GM12878 (cell line): ENCODE measurements at regions not wholly inside any gene's neighbourhood (a gene's known extent, or its start where the extent isn't known, plus 50 kb on each side); places are given as distances from the start of the nearest gene placed in this dataset.

Source experiments
- ATAC-seq: fragments of 200-7000 bp; cut with Tn5 transposase; 3 replicates; pipeline ENCODE4 v1.9.1; 2020; ENCODE audit warnings: mild to moderate bottlenecking, moderate library complexity
- BruUV-seq: library from RNA; stranded (reverse); fragments of 400-500 nt; replicated peaks from 2 replicates; lab custom pipeline; 2021; lab: Mats Ljungman, UMichigan
- CTCF ChIA-PET: fragments of 300-600 bp; sonication (Branson Sonifier 250); formaldehyde crosslinking; extraction: SDS; loops from one replicate; lab custom pipeline; 2021; ENCODE audit warnings: inconsistent platforms; lab: Yijun Ruan, JAX
- POLR2A ChIA-PET: fragments of 350-600 bp; formaldehyde crosslinking; extraction: SDS; loops from one replicate; lab custom pipeline; 2021; ENCODE audit warnings: inconsistent platforms; lab: Charles Lee
- RAD21 ChIA-PET: fragments of 300-600 bp; sonication (Branson Sonifier 250); formaldehyde crosslinking; loops from one replicate; lab custom pipeline; 2023; ENCODE audit warnings: antibody characterized with exemption; ENCODE audit not compliant: unreplicated experiment; lab: Charles Lee
- SMC1A ChIA-PET: fragments of 300-600 bp; sonication (Branson Sonifier 250); formaldehyde crosslinking; loops from one replicate; lab custom pipeline; 2023; ENCODE audit not compliant: unreplicated experiment, uncharacterized antibody; lab: Charles Lee
- DNase-seq: peaks from one replicate; pipeline ENCODE4 v3.0.0-alpha.2; 2011; ENCODE audit warnings: low read depth, low spot score
- FAIRE-seq: peaks from 3 replicates; lab custom pipeline; 2011; peaks lifted over from hg19 to GRCh38; lab: Jason Lieb, UNC
- H2AFZ ChIP-seq: 2 replicates; pipeline ENCODE4 v1.6.0; 2011; ENCODE audit warnings: low read depth, low read length, control low read depth; ENCODE audit not compliant: control insufficient read depth
- H3K27ac ChIP-seq: 2 replicates; pipeline ENCODE4 v1.5.1; 2011; ENCODE audit warnings: control low read depth; ENCODE audit not compliant: control insufficient read depth, insufficient read depth
- H3K27me3 ChIP-seq, 2 experiments: replicated peaks in 1 of 2; 2 replicates each; pipeline versions ENCODE4 v1.6.0 to v1.6.1; 2011; ENCODE audit warnings: low read length in 1 of 2; ENCODE audit not compliant: control insufficient read depth in 2 of 2, insufficient read depth in 2 of 2
- H3K36me3 ChIP-seq, 2 experiments: 2 replicates each; pipeline ENCODE4 v1.5.1; 2011; ENCODE audit warnings: low read length in 1 of 2; ENCODE audit not compliant: control insufficient read depth in 2 of 2, insufficient read depth in 2 of 2
- H3K4me1 ChIP-seq: 2 replicates; pipeline ENCODE4 v1.6.1; 2011; ENCODE audit warnings: mild to moderate bottlenecking, low read length, moderate library complexity, mixed read lengths; ENCODE audit not compliant: control insufficient read depth, insufficient read depth
- H3K4me2 ChIP-seq: 2 replicates; pipeline ENCODE4 v1.6.0; 2011; ENCODE audit warnings: control low read depth; ENCODE audit not compliant: control insufficient read depth, insufficient read depth
- H3K4me3 ChIP-seq: fragments of 200-600 bp; sonication (generic); 2 replicates; pipeline ENCODE4 v1.5.1; 2016
- H3K79me2 ChIP-seq: 2 replicates; pipeline ENCODE4 v1.6.0; 2011; ENCODE audit warnings: low read length; ENCODE audit not compliant: control insufficient read depth, insufficient read depth
- H3K9ac ChIP-seq: 2 replicates; pipeline ENCODE4 v1.8.0; 2011; ENCODE audit warnings: low read length, control low read depth, mixed read lengths; ENCODE audit not compliant: control insufficient read depth, insufficient read depth
- H3K9me3 ChIP-seq: replicated peaks from 3 replicates; pipeline ENCODE4 v1.5.1; 2011; ENCODE audit warnings: mild to moderate bottlenecking, low read length; ENCODE audit not compliant: control insufficient read depth, insufficient read depth
- H4K20me1 ChIP-seq: 2 replicates; pipeline ENCODE4 v1.6.0; 2011; ENCODE audit not compliant: control insufficient read depth, insufficient read depth
- CHD4 ChIP-seq: fragments of 200-600 bp; sonication (generic); IDR thresholded peaks from 2 replicates; pipeline ENCODE4 v1.6.1; 2016; ENCODE audit warnings: mild to moderate bottlenecking
- EP300 ChIP-seq, 2 experiments: fragments of 150-350 bp in 1 of 2; IDR thresholded peaks; 2 replicates each; pipeline ENCODE4 v1.6.1; 2011 to 2012; ENCODE audit warnings: low read depth in 2 of 2, low read length in 2 of 2, borderline replicate concordance in 1 of 2, improper control_type of control experiment in 1 of 2, inconsistent platforms in 1 of 2; ENCODE audit not compliant: control insufficient read depth in 1 of 2
- ESRRA ChIP-seq: IDR thresholded peaks from 2 replicates; pipeline ENCODE4 v1.6.1; 2012; ENCODE audit warnings: mild to moderate bottlenecking, low read length, improper control_type of control experiment
- FOXM1 ChIP-seq: IDR thresholded peaks from 2 replicates; pipeline ENCODE4 v1.6.1; 2012; ENCODE audit warnings: low read depth, mild to moderate bottlenecking, inconsistent platforms, low read length, moderate library complexity
- IKZF1 ChIP-seq: fragments of 450-650 bp; conservative IDR thresholded peaks from 2 replicates; pipeline ENCODE4 v1.6.1; 2017; ENCODE audit warnings: antibody characterized with exemption, mild to moderate bottlenecking
- IKZF2 ChIP-seq, 2 experiments: fragments of 450-650 bp; IDR thresholded peaks; 2 replicates each; pipeline ENCODE4 v1.6.1; 2017; ENCODE audit warnings: mild to moderate bottlenecking in 2 of 2, moderate library complexity in 2 of 2
- KDM1A ChIP-seq: fragments of 200-600 bp; sonication (generic); IDR thresholded peaks from 2 replicates; pipeline ENCODE4 v1.6.1; 2016; ENCODE audit warnings: borderline replicate concordance
- RELA ChIP-seq: fragments of 450-650 bp; IDR thresholded peaks from 2 replicates; pipeline ENCODE4 v1.8.0; 2014; ENCODE audit warnings: borderline replicate concordance; ENCODE audit not compliant: partially characterized antibody
- SMARCA5 ChIP-seq: fragments of 450-650 bp; IDR thresholded peaks from 2 replicates; pipeline ENCODE4 v1.6.1; 2017; ENCODE audit warnings: mild to moderate bottlenecking
- TCF12 ChIP-seq: IDR thresholded peaks from 2 replicates; pipeline ENCODE4 v1.6.1; 2011; ENCODE audit warnings: low read depth, mild to moderate bottlenecking, low read length
- WGBS: methylation state at CpG from one replicate; pipeline ENCODE4 v1.1.6; 2016; ENCODE audit warnings: low lambda C conversion rate; ENCODE audit not compliant: insufficient replicate concordance, insufficient coverage; ENCODE audit errors: missing lambda C conversion rate; 5-methylcytosine and 5-hydroxymethylcytosine counted together
- in situ Hi-C: fragments of 300-500 bp; cut with MboI; formaldehyde crosslinking; loops from 9 replicates; pipeline ENCODE4 v1.14.3; 2018; ENCODE audit warnings: mixed read lengths
- intact Hi-C: fragments of 100-400 bp; cut with micrococcal nuclease; formaldehyde crosslinking; loops from one replicate; pipeline ENCODE4 v1.14.2; 2022; ENCODE audit not compliant: unreplicated experiment
- TF ChIP-seq, protein P1 (sequence below): fragments of 450-650 bp; formaldehyde crosslinking; IDR thresholded peaks from 2 replicates; pipeline ENCODE4 v1.4.0; 2020; ENCODE audit warnings: mild to moderate bottlenecking, moderate library complexity
- TF ChIP-seq, protein P2 (sequence below): fragments of 150-350 bp; IDR thresholded peaks from 2 replicates; pipeline ENCODE4 v1.6.1; 2016; ENCODE audit warnings: low read depth, low read length

DNA sequence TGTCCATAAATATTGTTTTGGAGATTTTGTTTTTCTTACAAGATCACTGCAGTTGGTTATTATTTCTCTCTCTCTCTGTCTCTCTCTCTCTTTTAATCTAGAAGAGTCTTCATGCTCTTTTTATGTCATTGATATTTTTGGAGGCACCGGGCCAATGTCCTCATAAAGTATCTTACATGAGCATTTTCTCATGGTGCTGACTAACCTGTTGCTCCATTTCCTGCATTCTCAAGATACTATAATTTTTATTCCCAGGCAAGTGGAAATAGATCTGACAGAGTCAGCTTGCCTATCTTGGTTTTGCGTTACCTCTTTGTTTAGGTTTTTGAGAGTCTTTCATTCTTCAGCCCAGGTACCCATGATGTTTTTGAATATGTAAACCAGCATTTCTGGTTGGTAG lies 938.8 kb upstream of the FBXO33 start (continued):
- TF ChIP-seq IKZF1 (no peak), RELA (no peak)

DNA sequence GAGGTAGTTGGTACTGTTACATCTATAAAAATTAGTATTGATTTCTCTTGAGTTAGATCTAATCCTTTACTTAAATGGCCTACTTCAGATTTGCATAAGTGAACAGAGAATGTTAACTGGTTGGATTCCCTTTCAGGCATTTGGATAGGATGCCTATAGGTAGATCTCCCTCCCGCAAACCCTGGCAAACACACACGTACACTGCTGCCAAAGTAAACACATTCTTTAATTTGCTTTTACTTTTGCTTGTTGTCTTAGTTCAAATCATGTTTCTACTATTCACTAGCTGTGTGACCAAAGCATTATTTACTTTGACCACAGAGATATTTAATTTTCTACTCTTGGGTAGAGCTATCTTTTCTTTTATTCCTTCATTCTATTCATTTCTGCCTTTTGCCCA lies 936.1 kb upstream of the FBXO33 start:
- no peak for FAIRE-seq

More for the DNA sequence above, 936.1 kb upstream of the FBXO33 start:
- Histone ChIP-seq H3K4me1 (no peaks in the 10 kb centered on the region), H3K79me2 (no peaks in the 10 kb centered on the region), H3K9me3 (no peaks in the 10 kb centered on the region), H3K4me2 (no peak overlapping the region), H3K9ac (no peak overlapping the region), H3K27ac (no peak overlapping the region), H4K20me1 (no peaks in the 10 kb centered on the region), H3K4me3 (no peak overlapping the region), H2AFZ (no peak overlapping the region), H3K36me3 (no peaks in the 10 kb centered on the region), H3K27me3 (no peaks in the 10 kb centered on the region)
- POLR2A ChIA-PET: no interaction called here
- no peak for TF ChIP-seq IKZF2 (IDR thresholded peaks at IDR 0.05)
- no peak for TF ChIP-seq FOXM1
- no peak for TF ChIP-seq TCF12
- TF ChIP-seq EP300 (IDR thresholded peaks at IDR 0.05; ENCODE audit: borderline replicate concordance in 1 of 2, control insufficient read depth in 1 of 2, low read depth in 2 of 2, low read length in 2 of 2): no peak
- TF ChIP-seq CHD4: no peak
- no peak for TF ChIP-seq ESRRA
- TF ChIP-seq SMARCA5: no peak
- no peak for TF ChIP-seq KDM1A
- TF ChIP-seq, protein P1, sequence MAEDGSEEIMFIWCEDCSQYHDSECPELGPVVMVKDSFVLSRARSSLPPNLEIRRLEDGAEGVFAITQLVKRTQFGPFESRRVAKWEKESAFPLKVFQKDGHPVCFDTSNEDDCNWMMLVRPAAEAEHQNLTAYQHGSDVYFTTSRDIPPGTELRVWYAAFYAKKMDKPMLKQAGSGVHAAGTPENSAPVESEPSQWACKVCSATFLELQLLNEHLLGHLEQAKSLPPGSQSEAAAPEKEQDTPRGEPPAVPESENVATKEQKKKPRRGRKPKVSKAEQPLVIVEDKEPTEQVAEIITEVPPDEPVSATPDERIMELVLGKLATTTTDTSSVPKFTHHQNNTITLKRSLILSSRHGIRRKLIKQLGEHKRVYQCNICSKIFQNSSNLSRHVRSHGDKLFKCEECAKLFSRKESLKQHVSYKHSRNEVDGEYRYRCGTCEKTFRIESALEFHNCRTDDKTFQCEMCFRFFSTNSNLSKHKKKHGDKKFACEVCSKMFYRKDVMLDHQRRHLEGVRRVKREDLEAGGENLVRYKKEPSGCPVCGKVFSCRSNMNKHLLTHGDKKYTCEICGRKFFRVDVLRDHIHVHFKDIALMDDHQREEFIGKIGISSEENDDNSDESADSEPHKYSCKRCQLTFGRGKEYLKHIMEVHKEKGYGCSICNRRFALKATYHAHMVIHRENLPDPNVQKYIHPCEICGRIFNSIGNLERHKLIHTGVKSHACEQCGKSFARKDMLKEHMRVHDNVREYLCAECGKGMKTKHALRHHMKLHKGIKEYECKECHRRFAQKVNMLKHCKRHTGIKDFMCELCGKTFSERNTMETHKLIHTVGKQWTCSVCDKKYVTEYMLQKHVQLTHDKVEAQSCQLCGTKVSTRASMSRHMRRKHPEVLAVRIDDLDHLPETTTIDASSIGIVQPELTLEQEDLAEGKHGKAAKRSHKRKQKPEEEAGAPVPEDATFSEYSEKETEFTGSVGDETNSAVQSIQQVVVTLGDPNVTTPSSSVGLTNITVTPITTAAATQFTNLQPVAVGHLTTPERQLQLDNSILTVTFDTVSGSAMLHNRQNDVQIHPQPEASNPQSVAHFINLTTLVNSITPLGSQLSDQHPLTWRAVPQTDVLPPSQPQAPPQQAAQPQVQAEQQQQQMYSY: no peak
- TF ChIP-seq, protein P2, sequence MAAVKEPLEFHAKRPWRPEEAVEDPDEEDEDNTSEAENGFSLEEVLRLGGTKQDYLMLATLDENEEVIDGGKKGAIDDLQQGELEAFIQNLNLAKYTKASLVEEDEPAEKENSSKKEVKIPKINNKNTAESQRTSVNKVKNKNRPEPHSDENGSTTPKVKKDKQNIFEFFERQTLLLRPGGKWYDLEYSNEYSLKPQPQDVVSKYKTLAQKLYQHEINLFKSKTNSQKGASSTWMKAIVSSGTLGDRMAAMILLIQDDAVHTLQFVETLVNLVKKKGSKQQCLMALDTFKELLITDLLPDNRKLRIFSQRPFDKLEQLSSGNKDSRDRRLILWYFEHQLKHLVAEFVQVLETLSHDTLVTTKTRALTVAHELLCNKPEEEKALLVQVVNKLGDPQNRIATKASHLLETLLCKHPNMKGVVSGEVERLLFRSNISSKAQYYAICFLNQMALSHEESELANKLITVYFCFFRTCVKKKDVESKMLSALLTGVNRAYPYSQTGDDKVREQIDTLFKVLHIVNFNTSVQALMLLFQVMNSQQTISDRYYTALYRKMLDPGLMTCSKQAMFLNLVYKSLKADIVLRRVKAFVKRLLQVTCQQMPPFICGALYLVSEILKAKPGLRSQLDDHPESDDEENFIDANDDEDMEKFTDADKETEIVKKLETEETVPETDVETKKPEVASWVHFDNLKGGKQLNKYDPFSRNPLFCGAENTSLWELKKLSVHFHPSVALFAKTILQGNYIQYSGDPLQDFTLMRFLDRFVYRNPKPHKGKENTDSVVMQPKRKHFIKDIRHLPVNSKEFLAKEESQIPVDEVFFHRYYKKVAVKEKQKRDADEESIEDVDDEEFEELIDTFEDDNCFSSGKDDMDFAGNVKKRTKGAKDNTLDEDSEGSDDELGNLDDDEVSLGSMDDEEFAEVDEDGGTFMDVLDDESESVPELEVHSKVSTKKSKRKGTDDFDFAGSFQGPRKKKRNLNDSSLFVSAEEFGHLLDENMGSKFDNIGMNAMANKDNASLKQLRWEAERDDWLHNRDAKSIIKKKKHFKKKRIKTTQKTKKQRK: no peak
- no peak for ATAC-seq
- 53% methylated on average over 2 of the region's 2 CpGs for WGBS
- SMC1A ChIA-PET: interaction anchor here (1.0 kb wide), 1 partner anchor 14 kb away, joined by 3 read pairs; no protein-coding TSS in a partner anchor
- CTCF ChIA-PET: no interaction called here
- RAD21 ChIA-PET: no interaction called here
- DNase-seq: no peak
- intact Hi-C loops: no loop called here
- in situ Hi-C loops: no loop called here
- no TSS peak for BruUV-seq
